ENCODE measurements at regions not wholly inside any gene's neighbourhood (a gene's known extent, or its start where the extent isn't known, plus 50 kb on each side); places are given as distances from the start of the nearest gene placed in this dataset.
A peak's percentile ranks its signal among the peaks of the same experiment; 100 is the strongest.

GRCh38 chr6:8556370-8557013 is 121.1 kb upstream of the SLC35B3 start:
- H3K9me2 ChIP-seq (ENCODE audit: insufficient read depth), result no peaks in the 10 kb centered on the region
- no TSS peak for BruUV-seq (replicated peaks)
- CTCF ChIA-PET, result no interaction called here
- intact Hi-C loops (cut with micrococcal nuclease), result no loop called here
- H3K9me3 ChIP-seq (ENCODE audit: control insufficient read depth in 1 of 2, insufficient read depth in 1 of 2, low read depth in 1 of 2, low read length in 2 of 2), result no peaks in the 10 kb centered on the region
- POLR2A ChIA-PET, result no interaction called here
- H3K79me2 ChIP-seq (ENCODE audit: insufficient read depth, low read length), result no peaks in the 10 kb centered on the region
- TF ChIP-seq SP1 (IDR thresholded peaks at IDR 0.05; ENCODE audit: low read depth) (peak; percentile 40; the same call in 1 of the 2 replicates), JUND (IDR thresholded peaks at IDR 0.05) (peak; percentile 75), ZBTB33 (IDR thresholded peaks at IDR 0.05; ENCODE audit: extremely low read depth, insufficient replicate concordance, low read length) (no peak), CEBPB (IDR thresholded peaks at IDR 0.05; ENCODE audit: low read depth) (peak; percentile 85), FOSL1 (IDR thresholded peaks at IDR 0.05; ENCODE audit: low read depth) (peak; percentile 70), EZH2 (IDR thresholded peaks at IDR 0.05) (no peak), RAD21 (IDR thresholded peaks at IDR 0.05; ENCODE audit: low read depth) (0 out of 2 replicates have a peak, but pooled peaks have one; percentile 13), ATF3 (IDR thresholded peaks at IDR 0.05) (peak; percentile 55), MAX (IDR thresholded peaks at IDR 0.05) (peak; percentile 31; the same call in 1 of the 2 replicates)
- no peaks in the 10 kb centered on the region for H3K36me3 ChIP-seq (ENCODE audit: control insufficient read depth in 1 of 2, insufficient read depth in 2 of 2, low read length in 2 of 2)
- no peak overlapping the region for H3K27ac ChIP-seq (ENCODE audit: low read depth, low read length)
- H3K4me3 ChIP-seq (replicated peaks in 1 of 2; ENCODE audit: low read depth in 1 of 2, low read length in 2 of 2), result no peak overlapping the region
- no peak for ATAC-seq
- peak; percentile 16 for DNase-seq (ENCODE audit: low read depth, low spot score)
- H3K4me1 ChIP-seq (ENCODE audit: control insufficient read depth in 1 of 2, insufficient read depth in 2 of 2, low read length in 2 of 2), result peaks cover 0 to 7% of the 10 kb centered on the region in 2 experiments; a peak in 1 of 4 replicates
- H3K27me3 ChIP-seq (ENCODE audit: insufficient read depth, low read length), result no peaks in the 10 kb centered on the region
- H2AFZ ChIP-seq (ENCODE audit: low read depth, low read length, poor library complexity, severe bottlenecking), result no peak overlapping the region
- H4K20me1 ChIP-seq (ENCODE audit: insufficient read depth), result no peaks in the 10 kb centered on the region
- H3K9ac ChIP-seq (ENCODE audit: low read length), result no peak overlapping the region
- RAD21 ChIA-PET (ENCODE audit: low non-redundant PET in 1 of 2, low total read pairs in 2 of 2, uncharacterized antibody in 2 of 2, unreplicated experiment in 2 of 2), result no interaction called here
- H3K4me2 ChIP-seq (ENCODE audit: low read length), result no peak overlapping the region
